C4-2B (cell line): ENCODE measurements at regions not wholly inside any gene's neighbourhood (a gene's known extent, or its start where the extent isn't known, plus 50 kb on each side); places are given as distances from the start of the nearest gene placed in this dataset.

Experiments
- H3K27ac ChIP-seq: fragments of 450-650 bp; 2 replicates; pipeline ENCODE4 v1.5.1; 2017
- ZFX ChIP-seq: fragments of 450-650 bp; IDR thresholded peaks from 2 replicates; pipeline ENCODE4 v1.6.1; 2017
- TF ChIP-seq, protein P1 (sequence below): fragments of 450-650 bp; conservative IDR thresholded peaks from 2 replicates; pipeline ENCODE4 v1.5.1; 2017; ENCODE audit warnings: mild to moderate bottlenecking

DNA sequence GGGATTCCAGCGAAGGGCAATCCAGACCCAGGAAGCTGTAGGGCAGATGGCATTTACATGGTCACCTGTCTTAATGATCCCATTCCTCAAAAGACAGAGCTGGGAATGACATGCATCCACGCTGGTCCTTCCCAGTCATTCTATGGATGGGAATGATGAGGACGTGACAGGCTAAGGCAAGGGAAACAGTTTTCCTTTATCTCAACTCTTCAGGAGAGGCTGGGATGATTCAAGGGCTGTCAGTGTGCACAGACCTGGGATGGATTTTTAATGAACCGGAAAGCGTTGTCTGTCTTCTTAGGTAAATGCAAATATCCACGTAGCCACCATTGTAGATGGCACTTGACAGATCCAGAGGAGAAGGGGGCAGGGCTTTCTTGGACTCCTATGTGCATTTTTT is 483.2 kb upstream of the EEF2KMT start:
- TF ChIP-seq, protein P1, sequence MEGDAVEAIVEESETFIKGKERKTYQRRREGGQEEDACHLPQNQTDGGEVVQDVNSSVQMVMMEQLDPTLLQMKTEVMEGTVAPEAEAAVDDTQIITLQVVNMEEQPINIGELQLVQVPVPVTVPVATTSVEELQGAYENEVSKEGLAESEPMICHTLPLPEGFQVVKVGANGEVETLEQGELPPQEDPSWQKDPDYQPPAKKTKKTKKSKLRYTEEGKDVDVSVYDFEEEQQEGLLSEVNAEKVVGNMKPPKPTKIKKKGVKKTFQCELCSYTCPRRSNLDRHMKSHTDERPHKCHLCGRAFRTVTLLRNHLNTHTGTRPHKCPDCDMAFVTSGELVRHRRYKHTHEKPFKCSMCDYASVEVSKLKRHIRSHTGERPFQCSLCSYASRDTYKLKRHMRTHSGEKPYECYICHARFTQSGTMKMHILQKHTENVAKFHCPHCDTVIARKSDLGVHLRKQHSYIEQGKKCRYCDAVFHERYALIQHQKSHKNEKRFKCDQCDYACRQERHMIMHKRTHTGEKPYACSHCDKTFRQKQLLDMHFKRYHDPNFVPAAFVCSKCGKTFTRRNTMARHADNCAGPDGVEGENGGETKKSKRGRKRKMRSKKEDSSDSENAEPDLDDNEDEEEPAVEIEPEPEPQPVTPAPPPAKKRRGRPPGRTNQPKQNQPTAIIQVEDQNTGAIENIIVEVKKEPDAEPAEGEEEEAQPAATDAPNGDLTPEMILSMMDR, result no peak
- TF ChIP-seq ZFX, result no peak

DNA sequence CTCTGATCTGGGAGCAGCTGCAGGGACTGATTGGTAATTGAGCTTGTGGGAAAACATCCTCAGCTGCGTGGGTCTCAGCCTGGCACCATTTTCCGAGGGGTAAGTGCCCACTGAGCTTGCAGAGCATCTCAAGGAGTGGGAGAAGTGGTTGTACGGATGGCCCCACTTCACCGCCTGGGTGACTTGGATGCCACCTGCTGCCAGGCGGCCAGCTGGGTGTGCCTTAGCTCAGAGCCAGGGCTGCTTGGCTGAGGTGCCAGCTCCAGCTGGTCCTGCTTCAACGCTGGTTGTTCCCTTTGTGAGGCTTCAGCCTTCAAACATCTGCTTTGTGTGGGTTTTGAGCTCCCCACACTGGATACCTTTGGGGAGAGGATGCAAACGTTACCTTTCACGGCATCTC is 482.7 kb upstream of the EEF2KMT start:
- no peak for TF ChIP-seq ZFX
- TF ChIP-seq, protein P1, result no peak
- no peak overlapping the region for H3K27ac ChIP-seq

More for the DNA sequence above, 483.2 kb upstream of the EEF2KMT start:
- no peak overlapping the region for H3K27ac ChIP-seq

DNA sequence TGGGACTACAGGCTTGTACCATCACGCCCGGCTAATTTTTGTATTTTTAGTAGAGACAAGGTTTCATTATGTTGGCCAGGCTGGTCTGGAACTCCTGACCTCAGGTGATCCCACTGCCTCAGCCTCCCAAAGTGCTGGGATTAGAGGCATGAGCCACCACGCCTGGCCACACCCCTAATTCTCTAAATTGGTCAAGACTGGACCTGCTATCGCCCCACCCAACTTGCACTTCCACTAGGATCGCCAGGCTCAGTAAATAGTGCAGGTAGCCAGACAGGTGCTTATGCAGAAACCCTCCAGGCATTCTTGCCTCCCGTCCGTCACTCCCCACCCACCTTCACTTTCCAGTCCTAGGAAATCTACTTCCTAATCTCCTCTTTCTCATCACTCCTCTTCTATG is 481.4 kb upstream of the EEF2KMT start:
- TF ChIP-seq, protein P1, result no peak
- TF ChIP-seq ZFX, result no peak
- H3K27ac ChIP-seq, result no peak overlapping the region

DNA sequence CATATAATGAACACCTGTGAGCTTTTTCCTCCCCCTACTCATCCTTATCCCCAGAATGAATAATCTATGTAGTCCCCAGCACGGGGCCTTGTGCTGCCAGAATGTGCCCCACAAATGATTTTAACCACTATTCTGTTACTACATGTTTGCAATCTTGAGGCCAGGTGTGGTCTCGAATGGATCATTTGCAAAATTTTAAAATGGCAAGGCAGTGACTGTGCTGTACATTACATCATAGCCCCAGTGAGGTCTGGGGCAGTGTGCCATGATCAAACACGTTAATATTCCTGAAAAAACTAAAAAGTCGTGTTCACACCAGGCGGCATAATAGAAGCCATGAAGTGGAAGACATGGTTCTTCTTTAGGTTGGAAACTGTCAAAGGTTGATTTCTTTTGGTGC is 479.9 kb upstream of the EEF2KMT start:
- H3K27ac ChIP-seq, result no peak overlapping the region
- TF ChIP-seq, protein P1, result no peak
- no peak for TF ChIP-seq ZFX

DNA sequence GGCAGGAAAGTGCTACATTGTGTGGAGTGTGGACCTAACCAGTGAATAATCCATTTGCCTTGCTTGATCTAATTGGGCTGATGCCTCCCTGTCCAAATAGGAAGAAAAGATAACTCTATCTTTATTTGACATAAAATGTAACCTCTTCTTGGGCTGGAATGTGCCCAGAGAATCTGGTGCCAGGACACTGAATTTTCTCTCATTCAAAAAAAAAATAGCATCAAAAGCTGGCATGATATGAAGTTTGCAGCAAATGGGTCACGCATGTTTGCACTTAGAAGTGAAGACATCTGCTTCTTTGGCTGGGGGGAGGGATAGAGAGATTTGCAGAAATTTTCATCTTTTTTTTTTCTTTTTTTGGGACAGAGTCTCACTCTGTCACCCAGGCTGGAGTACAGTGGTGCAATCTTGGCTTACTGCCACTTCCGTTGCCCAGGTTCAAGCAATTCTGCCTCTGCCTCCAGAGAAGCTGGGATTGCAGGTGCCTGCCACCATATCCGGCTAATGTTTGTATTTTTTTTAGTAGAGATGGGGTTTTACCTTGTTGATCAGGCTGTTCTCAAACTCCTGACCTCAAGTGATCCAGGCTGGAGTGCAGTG is 478.2 kb upstream of the EEF2KMT start:
- H3K27ac ChIP-seq, result no peak overlapping the region
- TF ChIP-seq, protein P1, result no peak
- TF ChIP-seq ZFX, result no peak

DNA sequence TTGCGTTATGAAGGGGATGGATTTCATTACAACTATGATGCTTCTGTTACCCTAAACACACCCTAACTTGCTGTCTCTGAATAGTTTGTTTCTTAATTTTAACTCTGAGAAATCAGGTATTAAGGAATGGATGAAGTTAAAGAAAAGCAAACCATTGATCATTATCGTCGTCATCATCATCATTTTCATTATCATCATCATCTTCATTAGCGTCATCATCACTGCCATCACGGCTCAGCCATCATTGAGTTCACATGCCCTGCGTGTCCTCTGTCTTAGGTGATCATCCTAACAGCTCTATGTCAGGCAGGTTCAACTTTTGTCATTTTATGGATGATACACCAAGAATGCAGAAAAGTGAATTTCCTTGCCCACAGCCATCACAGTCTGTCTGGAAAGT is 477.5 kb upstream of the EEF2KMT start:
- no peak overlapping the region for H3K27ac ChIP-seq
- TF ChIP-seq, protein P1, result no peak
- TF ChIP-seq ZFX, result no peak

DNA sequence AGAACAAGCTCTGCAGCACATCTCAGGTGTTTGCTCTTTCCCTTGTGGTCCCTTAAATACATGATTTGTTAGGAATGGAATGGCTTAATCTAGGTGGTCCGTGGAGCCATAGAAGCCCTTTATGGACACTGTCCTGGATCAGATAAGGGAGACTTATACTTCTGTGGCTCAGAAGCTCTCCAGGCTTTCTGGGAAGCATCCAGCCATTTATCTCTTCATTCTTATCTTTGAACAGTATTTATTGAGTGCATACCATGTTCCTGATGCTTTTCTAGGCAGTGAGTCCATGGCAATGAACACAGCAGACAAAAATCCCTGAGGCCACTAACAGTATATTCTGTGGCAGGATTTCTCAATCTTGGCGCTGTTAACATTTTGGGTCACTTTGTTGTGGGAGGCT is 474.5 kb upstream of the EEF2KMT start:
- TF ChIP-seq ZFX, result no peak
- TF ChIP-seq, protein P1, result no peak
- no peak overlapping the region for H3K27ac ChIP-seq
